ENCODE measurements at regions not wholly inside any gene's neighbourhood (a gene's known extent, or its start where the extent isn't known, plus 50 kb on each side); places are given as distances from the start of the nearest gene placed in this dataset.
"Not testable (repeated sequence)": the region's sequence is repeated elsewhere in the genome, so short reads cannot be mapped to it uniquely, and the experiment has no call there.

- Histone ChIP-seq H3K9ac (ENCODE audit: low read depth in 1 of 3, low read length in 3 of 3) (peak overlapping the region in 1 of 3 donors; percentile 64), H3K4me3 (ENCODE audit: low read length in 3 of 3) (peak overlapping the region in 2 of 3 donors; percentile 45 to 67), H3K27ac (ENCODE audit: low read depth, low read length) (peak overlapping the region; percentile 82), H3K4me1 (ENCODE audit: control insufficient read depth in 3 of 3, insufficient read depth in 3 of 3, low read length in 3 of 3) (peaks cover 25 to 45% (median 32%) of the 10 kb centered on the region in 3 donors)
- not testable (repeated sequence) for H3K9me3 ChIP-seq (ENCODE audit: control insufficient read depth in 3 of 3, low read length in 3 of 3); H3K27me3 ChIP-seq (ENCODE audit: control insufficient read depth in 3 of 3, insufficient read depth in 3 of 3, low read length in 3 of 3); H3K36me3 ChIP-seq (ENCODE audit: control insufficient read depth in 3 of 3, insufficient read depth in 3 of 3, low read length in 3 of 3)
Measured at GRCh38 chr3:194264631-194265504, 86.3 kb downstream of the CPN2 start.

- H3K4me1 ChIP-seq (ENCODE audit: control insufficient read depth in 3 of 3, insufficient read depth in 3 of 3, low read length in 3 of 3), result peaks cover 30 to 49% (median 37%) of the 10 kb centered on the region in 3 donors
- H3K27ac ChIP-seq (ENCODE audit: low read depth, low read length), result peak overlapping the region; percentile 82
- H3K36me3 ChIP-seq (ENCODE audit: control insufficient read depth in 3 of 3, insufficient read depth in 3 of 3, low read length in 3 of 3), result no peaks in the 10 kb centered on the region
- H3K27me3 ChIP-seq (ENCODE audit: control insufficient read depth in 3 of 3, insufficient read depth in 3 of 3, low read length in 3 of 3), result no peaks in the 10 kb centered on the region
- H3K4me3 ChIP-seq (ENCODE audit: low read length in 3 of 3), result peak overlapping the region in 2 of 3 donors; percentile 45 to 67
- H3K9ac ChIP-seq (ENCODE audit: low read depth in 1 of 3, low read length in 3 of 3), result peak overlapping the region in 1 of 3 donors; percentile 64
- no peaks in the 10 kb centered on the region for H3K9me3 ChIP-seq (ENCODE audit: control insufficient read depth in 3 of 3, low read length in 3 of 3)
Measured at GRCh38 chr3:194265505-194265892, 85.6 kb downstream of the CPN2 start.

- peak overlapping the region in 1 of 3 donors; percentile 41 for H3K9ac ChIP-seq (ENCODE audit: low read depth in 1 of 3, low read length in 3 of 3)
- no peaks in the 10 kb centered on the region for H3K27me3 ChIP-seq (ENCODE audit: control insufficient read depth in 3 of 3, insufficient read depth in 3 of 3, low read length in 3 of 3)
- H3K27ac ChIP-seq (ENCODE audit: low read depth, low read length), result peak overlapping the region; percentile 82
- H3K36me3 ChIP-seq (ENCODE audit: control insufficient read depth in 3 of 3, insufficient read depth in 3 of 3, low read length in 3 of 3), result no peaks in the 10 kb centered on the region
- no peaks in the 10 kb centered on the region for H3K9me3 ChIP-seq (ENCODE audit: control insufficient read depth in 3 of 3, low read length in 3 of 3)
- H3K4me3 ChIP-seq (ENCODE audit: low read length in 3 of 3), result peak overlapping the region in 1 of 3 donors; percentile 31
- peaks cover 38 to 57% (median 45%) of the 10 kb centered on the region in 3 donors for H3K4me1 ChIP-seq (ENCODE audit: control insufficient read depth in 3 of 3, insufficient read depth in 3 of 3, low read length in 3 of 3)
Measured at GRCh38 chr3:194265996-194266964, 84.8 kb downstream of the CPN2 start.

DNA sequence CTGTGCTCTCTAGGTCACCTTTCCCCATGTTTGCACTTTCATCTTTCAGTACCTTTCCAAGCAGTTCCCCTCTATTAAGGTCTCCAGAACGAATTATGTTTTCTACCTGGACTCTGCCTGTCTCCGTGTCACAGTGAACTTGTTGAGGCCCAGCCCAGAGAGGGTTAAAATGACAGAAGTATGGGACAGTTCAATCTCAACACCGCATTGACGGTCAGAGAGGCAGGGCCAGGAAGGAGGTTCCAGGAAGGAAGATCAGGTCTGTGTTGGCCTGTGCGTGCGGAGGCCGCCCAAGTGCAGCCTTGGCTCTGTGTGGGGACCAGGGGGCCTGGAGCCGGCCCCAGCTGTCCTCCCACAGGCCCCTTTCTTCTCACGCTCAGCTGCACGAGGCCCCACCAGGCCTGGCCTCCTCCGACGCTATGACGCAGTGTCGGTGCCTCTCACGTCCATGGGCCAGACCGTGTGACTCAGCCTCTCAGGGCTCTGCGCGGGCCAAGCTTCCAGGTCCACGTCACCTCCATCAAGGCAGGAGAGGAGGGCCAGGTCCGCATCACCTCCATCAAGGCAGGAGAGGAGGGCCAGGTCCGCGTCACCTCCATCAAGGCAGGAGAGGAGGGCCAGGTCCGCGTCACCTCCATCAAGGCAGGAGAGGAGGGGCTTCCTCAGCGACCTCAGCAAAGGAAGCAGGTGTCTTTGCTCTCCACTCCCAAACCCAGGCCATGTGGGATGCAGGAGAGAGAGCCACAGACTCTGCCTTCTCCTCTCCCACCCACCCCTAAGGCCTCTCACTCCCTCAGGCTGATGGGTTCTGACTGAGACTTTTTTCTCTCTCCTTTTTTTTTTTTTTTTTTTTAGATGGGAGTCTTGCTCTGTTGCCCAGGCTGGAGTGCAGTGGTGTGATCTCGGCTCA, 83.1 kb downstream of the CPN2 start:
- H3K4me1 ChIP-seq (ENCODE audit: control insufficient read depth in 3 of 3, insufficient read depth in 3 of 3, low read length in 3 of 3), result peaks cover 43 to 61% (median 49%) of the 10 kb centered on the region in 3 donors
- no peak overlapping the region for H3K9ac ChIP-seq (ENCODE audit: low read depth in 1 of 3, low read length in 3 of 3)
- no peaks in the 10 kb centered on the region for H3K9me3 ChIP-seq (ENCODE audit: control insufficient read depth in 3 of 3, low read length in 3 of 3)
- H3K36me3 ChIP-seq (ENCODE audit: control insufficient read depth in 3 of 3, insufficient read depth in 3 of 3, low read length in 3 of 3), result no peaks in the 10 kb centered on the region
- H3K27me3 ChIP-seq (ENCODE audit: control insufficient read depth in 3 of 3, insufficient read depth in 3 of 3, low read length in 3 of 3), result no peaks in the 10 kb centered on the region
- H3K27ac ChIP-seq (ENCODE audit: low read depth, low read length), result no peak overlapping the region
- no peak overlapping the region for H3K4me3 ChIP-seq (ENCODE audit: low read length in 3 of 3)

GRCh38 chr3:194268654-194269512, 82.2 kb downstream of the CPN2 start:
- Histone ChIP-seq H3K4me3 (ENCODE audit: low read length in 3 of 3) (no peak overlapping the region), H3K9me3 (ENCODE audit: control insufficient read depth in 3 of 3, low read length in 3 of 3) (no peaks in the 10 kb centered on the region), H3K27me3 (ENCODE audit: control insufficient read depth in 3 of 3, insufficient read depth in 3 of 3, low read length in 3 of 3) (no peaks in the 10 kb centered on the region), H3K36me3 (ENCODE audit: control insufficient read depth in 3 of 3, insufficient read depth in 3 of 3, low read length in 3 of 3) (no peaks in the 10 kb centered on the region), H3K9ac (ENCODE audit: low read depth in 1 of 3, low read length in 3 of 3) (peak overlapping the region in 1 of 3 donors; percentile 40), H3K27ac (ENCODE audit: low read depth, low read length) (peak overlapping the region; percentile 88), H3K4me1 (ENCODE audit: control insufficient read depth in 3 of 3, insufficient read depth in 3 of 3, low read length in 3 of 3) (peaks cover 43 to 61% (median 49%) of the 10 kb centered on the region in 3 donors)

GRCh38 chr3:194269610-194270145, 81.5 kb downstream of the CPN2 start:
- Histone ChIP-seq H3K27me3 (ENCODE audit: control insufficient read depth in 3 of 3, insufficient read depth in 3 of 3, low read length in 3 of 3) (no peaks in the 10 kb centered on the region), H3K9ac (ENCODE audit: low read depth in 1 of 3, low read length in 3 of 3) (peak overlapping the region; percentile 7 to 53 (median 40)), H3K27ac (ENCODE audit: low read depth, low read length) (peak overlapping the region; percentile 88), H3K4me3 (ENCODE audit: low read length in 3 of 3) (peak overlapping the region in 1 of 3 donors; percentile 6), H3K9me3 (ENCODE audit: control insufficient read depth in 3 of 3, low read length in 3 of 3) (no peaks in the 10 kb centered on the region), H3K36me3 (ENCODE audit: control insufficient read depth in 3 of 3, insufficient read depth in 3 of 3, low read length in 3 of 3) (no peaks in the 10 kb centered on the region), H3K4me1 (ENCODE audit: control insufficient read depth in 3 of 3, insufficient read depth in 3 of 3, low read length in 3 of 3) (peaks cover 43 to 60% (median 49%) of the 10 kb centered on the region in 3 donors)

- H3K9me3 ChIP-seq (ENCODE audit: control insufficient read depth in 3 of 3, low read length in 3 of 3), result no peaks in the 10 kb centered on the region
- peak overlapping the region; percentile 66 to 83 (median 70) for H3K9ac ChIP-seq (ENCODE audit: low read depth in 1 of 3, low read length in 3 of 3)
- no peaks in the 10 kb centered on the region for H3K36me3 ChIP-seq (ENCODE audit: control insufficient read depth in 3 of 3, insufficient read depth in 3 of 3, low read length in 3 of 3)
- H3K27me3 ChIP-seq (ENCODE audit: control insufficient read depth in 3 of 3, insufficient read depth in 3 of 3, low read length in 3 of 3), result no peaks in the 10 kb centered on the region
- H3K27ac ChIP-seq (ENCODE audit: low read depth, low read length), result peak overlapping the region; percentile 88
- peaks cover 35 to 49% (median 41%) of the 10 kb centered on the region in 3 donors for H3K4me1 ChIP-seq (ENCODE audit: control insufficient read depth in 3 of 3, insufficient read depth in 3 of 3, low read length in 3 of 3)
- H3K4me3 ChIP-seq (ENCODE audit: low read length in 3 of 3), result peak overlapping the region in 1 of 3 donors; percentile 58
Measured at GRCh38 chr3:194270627-194271459, 80.3 kb downstream of the CPN2 start.

GRCh38 chr3:194271460-194272035, 79.6 kb downstream of the CPN2 start:
- Histone ChIP-seq H3K27ac (ENCODE audit: low read depth, low read length) (peak overlapping the region; percentile 88), H3K4me1 (ENCODE audit: control insufficient read depth in 3 of 3, insufficient read depth in 3 of 3, low read length in 3 of 3) (peaks cover 29 to 44% (median 37%) of the 10 kb centered on the region in 3 donors), H3K4me3 (ENCODE audit: low read length in 3 of 3) (peak overlapping the region in 1 of 3 donors; percentile 58), H3K36me3 (ENCODE audit: control insufficient read depth in 3 of 3, insufficient read depth in 3 of 3, low read length in 3 of 3) (no peaks in the 10 kb centered on the region), H3K27me3 (ENCODE audit: control insufficient read depth in 3 of 3, insufficient read depth in 3 of 3, low read length in 3 of 3) (no peaks in the 10 kb centered on the region), H3K9me3 (ENCODE audit: control insufficient read depth in 3 of 3, low read length in 3 of 3) (no peaks in the 10 kb centered on the region), H3K9ac (ENCODE audit: low read depth in 1 of 3, low read length in 3 of 3) (peak overlapping the region; percentile 66 to 83 (median 70))

Measured in skeletal muscle tissue (tissue), 3 donors.